Jurkat, Clone E6-1 (cell line): ENCODE measurements at regions not wholly inside any gene's neighbourhood (a gene's known extent, or its start where the extent isn't known, plus 50 kb on each side); places are given as distances from the start of the nearest gene placed in this dataset.
A peak's percentile ranks its signal among the peaks of the same experiment; 100 is the strongest.

ENCODE experiments used
- DNase-seq: peaks from one replicate; pipeline ENCODE4 v3.0.0-alpha.2; 2011; ENCODE audit warnings: low read depth, low spot score
- H3K4me3 ChIP-seq: 2 replicates; pipeline ENCODE4 v1.5.1; 2011; ENCODE audit warnings: mild to moderate bottlenecking, low read length, control low read depth, moderate library complexity

DNA sequence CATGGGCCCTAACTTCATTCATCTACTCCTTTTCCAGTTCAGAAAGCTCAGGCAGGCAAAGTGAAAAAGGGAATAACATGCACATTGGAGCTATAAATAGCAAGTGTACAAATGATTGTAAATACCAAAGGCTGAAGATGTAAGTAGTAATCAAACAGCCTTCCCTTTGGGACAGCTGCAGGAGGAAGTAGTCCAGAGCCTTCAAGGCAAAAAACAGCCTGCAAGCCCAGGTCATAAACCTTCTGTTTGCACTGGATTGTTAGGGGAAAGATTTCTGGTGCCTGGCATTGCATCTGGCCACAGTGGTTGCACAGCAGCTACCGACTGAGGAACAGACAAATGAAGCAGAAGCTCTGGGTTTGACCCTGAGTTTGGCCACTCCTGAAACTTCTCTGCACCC is 98.6 kb upstream of the PMFBP1 start:
- no peak overlapping the region for H3K4me3 ChIP-seq
- no peak for DNase-seq

DNA sequence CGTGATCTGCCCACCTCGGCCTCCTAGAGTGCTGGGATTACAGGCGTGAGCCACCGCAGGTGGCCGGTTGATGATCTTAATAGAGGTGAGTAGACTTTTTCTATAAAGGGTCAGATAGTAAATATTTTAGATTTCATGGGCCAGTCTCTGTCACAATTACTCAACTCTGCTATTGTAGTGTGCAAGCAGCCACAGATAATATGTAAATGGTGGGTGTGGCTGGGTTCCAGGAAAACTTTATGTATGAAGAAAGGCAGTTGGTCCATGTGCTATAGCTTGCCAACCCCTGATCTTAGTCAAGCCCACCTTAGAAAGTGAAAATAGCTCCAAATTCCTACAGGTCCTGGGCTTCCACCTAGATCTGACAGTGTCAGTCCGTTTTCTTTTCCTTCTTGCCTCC is 94.9 kb upstream of the PMFBP1 start:
- DNase-seq = no peak
- H3K4me3 ChIP-seq = no peak overlapping the region

DNA sequence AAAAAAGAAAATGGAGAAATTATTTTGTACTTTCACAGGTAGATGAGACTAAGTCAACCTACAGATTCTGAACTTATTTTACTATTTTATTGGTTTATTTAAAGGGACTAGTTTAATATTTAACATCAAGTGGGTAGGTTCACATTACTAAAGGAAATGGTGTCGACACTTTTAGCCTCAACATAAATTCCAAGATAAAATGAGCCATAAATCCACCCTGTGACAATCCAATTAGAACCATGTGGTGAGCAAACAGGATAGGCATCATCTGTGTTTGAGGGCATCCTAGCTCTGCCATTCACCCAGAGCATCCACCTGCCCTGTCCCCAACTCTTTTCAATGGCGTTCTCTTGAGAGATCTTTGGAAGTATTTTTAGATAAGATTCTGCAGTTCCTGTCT is 92.8 kb upstream of the PMFBP1 start:
- H3K4me3 ChIP-seq = no peak overlapping the region
- DNase-seq = no peak

- no peak for DNase-seq
- no peak overlapping the region for H3K4me3 ChIP-seq
These were observed 90.8 kb upstream of the PMFBP1 start for GRCh38 chr16:72262711-72263110.

DNA sequence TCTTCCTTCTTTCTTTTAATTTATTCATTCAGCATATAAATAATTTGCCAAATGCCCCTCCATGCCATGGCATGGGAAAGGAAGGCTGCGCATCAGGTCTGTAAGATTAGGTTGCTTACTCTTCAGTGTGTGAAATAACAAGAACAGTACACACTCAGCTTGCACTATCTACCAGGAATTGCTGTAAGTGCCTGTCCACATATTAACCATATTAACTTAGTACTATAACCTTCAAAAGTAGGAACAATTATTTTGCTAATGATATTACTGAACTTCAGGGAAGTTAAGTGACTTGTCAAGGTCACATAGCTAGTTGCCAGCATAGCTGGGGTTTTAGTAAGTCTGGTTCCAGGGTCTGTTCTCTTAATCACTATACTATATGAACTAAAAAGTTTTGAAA is 89.2 kb upstream of the PMFBP1 start:
- no peak for DNase-seq
- H3K4me3 ChIP-seq = no peak overlapping the region

- H3K4me3 ChIP-seq = no peak overlapping the region
- DNase-seq = no peak
These were observed 84.6 kb upstream of the PMFBP1 start for GRCh38 chr16:72256398-72257066.

- no peak overlapping the region for H3K4me3 ChIP-seq
- DNase-seq = no peak
These were observed 83.8 kb upstream of the PMFBP1 start for GRCh38 chr16:72255786-72256185.

DNA sequence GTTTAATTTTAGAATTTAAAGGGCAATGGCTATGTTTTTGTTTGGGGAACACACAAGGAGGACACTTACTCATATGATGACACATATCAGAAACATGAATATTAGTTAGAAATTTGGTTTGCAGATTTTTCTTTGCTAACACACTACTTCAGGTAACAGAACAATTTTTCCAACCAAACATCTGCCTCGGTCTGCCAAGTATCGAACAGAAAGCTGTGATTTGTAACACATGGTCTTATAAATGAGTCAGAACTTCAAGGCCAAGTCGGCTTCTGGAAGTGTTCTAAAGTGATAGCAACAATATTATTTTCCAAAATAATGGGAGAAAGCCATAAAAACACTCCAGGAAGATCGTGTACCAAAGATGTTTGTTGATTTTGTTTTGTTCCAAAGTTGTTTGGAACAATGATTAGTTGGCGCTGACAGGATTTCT is 75.9 kb upstream of the PMFBP1 start:
- no peak for DNase-seq
- no peak overlapping the region for H3K4me3 ChIP-seq

DNA sequence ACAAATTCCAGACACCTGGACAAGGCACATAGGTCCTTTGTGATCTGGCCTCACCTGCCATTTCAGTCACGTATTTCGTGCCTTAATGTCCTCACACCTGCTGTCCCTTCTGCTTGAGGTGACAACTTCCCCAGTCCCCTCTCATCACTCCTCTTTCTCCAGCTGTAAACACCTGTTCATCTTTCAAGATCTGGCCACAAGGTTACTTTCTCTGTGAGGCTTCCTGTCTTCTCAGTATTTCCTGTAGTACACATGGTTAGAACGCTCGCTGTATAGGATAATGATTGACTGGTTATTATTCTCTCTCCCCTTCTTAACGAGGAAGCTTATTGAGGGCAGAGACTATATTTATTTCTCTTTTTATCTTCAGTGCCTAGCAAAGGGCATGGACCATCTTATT is 74.5 kb upstream of the PMFBP1 start:
- peak; percentile 54 for DNase-seq
- H3K4me3 ChIP-seq = no peak overlapping the region

- H3K4me3 ChIP-seq = no peak overlapping the region
- DNase-seq = no peak
These were observed 72.9 kb upstream of the PMFBP1 start for GRCh38 chr16:72244853-72245252.

- no peak overlapping the region for H3K4me3 ChIP-seq
- DNase-seq = no peak
These were observed 71.7 kb upstream of the PMFBP1 start for GRCh38 chr16:72243621-72244020.

DNA sequence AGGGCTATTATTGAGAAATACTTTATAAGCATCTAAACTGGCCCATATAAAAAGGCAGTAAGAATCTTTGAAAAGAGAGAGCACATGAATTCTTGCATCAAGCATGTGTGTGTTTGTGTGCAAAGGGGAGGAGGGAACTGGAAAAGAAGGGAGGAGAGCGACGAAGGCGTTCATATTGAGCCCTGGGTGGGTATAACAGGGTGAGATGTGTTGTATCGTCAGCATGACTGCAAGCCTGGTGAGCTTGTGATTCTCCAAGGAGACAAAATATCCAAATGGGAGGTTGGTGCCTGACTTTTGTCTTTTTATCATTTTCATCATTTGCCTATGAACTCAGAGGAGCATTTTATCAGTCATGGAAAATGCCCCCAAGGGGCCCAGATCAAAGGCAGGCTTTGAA is 70.8 kb upstream of the PMFBP1 start:
- H3K4me3 ChIP-seq = no peak overlapping the region
- DNase-seq = no peak

GRCh38 chr16:72241930-72242329 is 70.0 kb upstream of the PMFBP1 start:
- no peak for DNase-seq

DNA sequence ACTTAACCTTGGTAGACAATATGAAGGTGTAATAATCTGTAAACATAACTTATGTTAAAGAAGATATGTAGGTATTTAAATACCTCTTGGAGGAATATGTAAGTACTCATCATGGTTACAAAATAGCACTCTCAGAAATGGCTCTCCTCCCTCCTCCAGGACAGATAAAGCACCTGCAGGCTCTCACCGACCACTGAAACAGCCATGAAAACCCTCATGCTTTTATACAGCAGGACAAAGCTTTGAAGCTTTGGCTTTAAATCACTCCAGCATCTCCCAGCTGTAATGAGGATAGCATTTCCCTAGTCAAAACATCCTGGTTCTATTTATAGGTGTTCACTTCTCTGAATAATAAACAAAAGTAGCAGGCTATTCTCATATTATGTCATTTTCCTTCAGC is 69.1 kb upstream of the PMFBP1 start:
- H3K4me3 ChIP-seq = no peak overlapping the region
- DNase-seq = no peak

More at GRCh38 chr16:72241930-72242329, 70.0 kb upstream of the PMFBP1 start:
- H3K4me3 ChIP-seq = no peak overlapping the region

GRCh38 chr16:72240466-72240865 is 68.5 kb upstream of the PMFBP1 start:
- DNase-seq = no peak
- no peak overlapping the region for H3K4me3 ChIP-seq

GRCh38 chr16:72236866-72237265 is 64.9 kb upstream of the PMFBP1 start:
- no peak for DNase-seq
- H3K4me3 ChIP-seq = no peak overlapping the region

GRCh38 chr16:72234387-72234786 is 62.4 kb upstream of the PMFBP1 start:
- no peak overlapping the region for H3K4me3 ChIP-seq
- DNase-seq = no peak

DNA sequence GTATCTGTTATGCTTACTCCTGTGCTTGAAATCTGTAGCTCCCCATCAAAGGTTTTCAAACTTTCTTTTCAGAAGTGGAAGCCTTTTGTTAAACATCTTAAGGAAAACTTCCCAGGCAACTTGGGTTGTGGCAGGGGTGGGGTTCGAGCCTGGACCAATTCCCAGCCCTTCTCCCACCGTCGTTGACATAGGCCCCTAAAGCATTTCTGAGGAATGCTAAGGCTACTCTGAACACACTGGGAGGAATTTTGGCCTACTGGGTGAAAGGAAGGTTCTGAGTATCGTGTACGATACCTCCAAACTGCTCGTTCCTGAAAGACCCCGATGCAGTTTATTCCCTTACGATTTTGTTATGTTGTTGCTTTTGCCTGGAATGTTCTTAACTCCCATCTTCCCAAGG is 56.1 kb upstream of the PMFBP1 start:
- DNase-seq = no peak
- H3K4me3 ChIP-seq = no peak overlapping the region

DNA sequence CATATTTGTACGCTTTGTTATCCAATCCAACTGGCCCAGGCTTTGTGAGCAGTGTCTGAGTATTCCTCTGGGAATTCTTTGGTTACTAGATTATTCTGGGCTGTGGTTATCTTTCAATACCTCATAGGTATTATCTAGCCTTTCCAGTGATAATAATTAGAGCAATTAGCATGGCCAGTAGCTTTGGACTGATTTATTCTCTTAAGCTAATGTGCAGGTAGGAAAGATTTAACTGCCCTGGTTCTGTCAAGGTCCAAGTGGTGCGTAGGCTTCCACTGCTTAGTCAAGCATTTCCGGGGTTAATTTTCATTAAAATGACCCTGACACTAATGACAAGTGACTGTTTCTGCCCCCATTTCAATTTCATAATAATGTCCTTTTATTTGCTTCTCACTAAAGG is 54.2 kb upstream of the PMFBP1 start:
- no peak overlapping the region for H3K4me3 ChIP-seq
- DNase-seq = no peak

DNA sequence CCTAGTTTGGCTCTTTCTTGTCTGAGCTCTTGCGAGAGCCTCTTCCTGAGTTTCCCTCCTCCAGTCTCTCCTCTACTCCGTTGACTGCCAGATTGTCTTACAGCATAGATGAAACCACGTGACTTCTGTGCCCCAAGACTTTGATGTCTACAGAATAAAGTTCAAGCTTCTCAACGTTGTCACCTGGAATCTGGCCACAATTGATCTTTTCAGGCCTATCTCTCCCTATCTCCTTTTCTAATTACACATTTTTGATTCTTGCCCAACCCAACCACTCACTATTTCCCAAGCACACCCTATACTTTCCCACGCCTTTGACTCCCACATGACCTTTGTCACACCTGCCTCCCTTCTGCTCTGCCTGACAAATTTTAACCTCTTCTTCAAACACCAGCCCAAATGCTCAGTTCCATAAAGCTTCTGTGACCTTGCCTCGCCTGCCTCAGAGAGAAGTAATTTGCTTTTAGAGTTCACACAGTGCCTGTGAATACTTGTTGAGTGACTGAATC is 52.4 kb upstream of the PMFBP1 start:
- peak; percentile 52 for DNase-seq
- no peak overlapping the region for H3K4me3 ChIP-seq

DNA sequence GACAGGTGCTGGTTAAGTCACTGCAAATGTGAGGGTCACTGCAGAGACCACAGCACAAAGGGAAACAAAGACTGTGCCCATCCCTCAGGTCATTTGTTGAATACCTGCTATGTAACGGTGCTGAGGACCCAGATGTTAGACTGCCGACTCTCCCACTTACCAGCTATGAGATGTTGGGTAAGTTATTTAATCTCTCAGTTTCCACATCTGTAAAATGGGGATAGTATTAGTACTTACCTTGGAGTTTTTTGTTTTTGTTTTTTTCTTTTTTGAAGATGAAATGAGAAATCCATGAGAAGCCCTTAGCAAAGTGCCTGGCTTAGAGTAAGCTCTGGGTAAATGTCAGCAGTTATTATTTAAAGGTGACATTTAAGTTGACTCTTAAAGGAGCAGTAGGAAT is 50.5 kb upstream of the PMFBP1 start:
- DNase-seq = no peak
- H3K4me3 ChIP-seq = no peak overlapping the region
